HG02938 (cell line): ENCODE measurements at regions not wholly inside any gene's neighbourhood (a gene's known extent, or its start where the extent isn't known, plus 50 kb on each side); places are given as distances from the start of the nearest gene placed in this dataset.

ENCODE experiments used
- ATAC-seq: cut with Tn5 transposase; IDR thresholded peaks from one replicate; pipeline ENCODE4 v1.9.1; 2021; ENCODE audit warnings: mild to moderate bottlenecking, moderate library complexity; ENCODE audit not compliant: unreplicated experiment

DNA sequence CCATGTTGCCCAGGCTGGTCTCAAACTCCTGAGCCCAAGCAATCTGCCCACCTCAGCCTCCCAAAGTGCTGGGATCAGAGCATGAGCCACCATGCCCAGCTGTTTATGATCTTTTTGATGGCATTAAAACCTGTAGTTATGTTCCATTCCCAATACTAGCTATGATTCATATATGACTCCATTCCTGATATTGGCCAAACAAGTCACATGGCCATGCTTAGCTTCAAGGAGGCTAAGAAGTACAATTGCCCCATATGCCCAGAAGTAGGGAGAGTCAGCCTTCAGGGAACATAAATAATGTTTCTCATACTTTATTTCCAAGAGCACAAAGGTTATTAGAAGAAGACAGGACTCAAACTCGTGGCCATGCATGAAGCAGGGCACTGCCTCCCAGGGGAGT, 132.4 kb upstream of the RAB6C start:
- ATAC-seq: no peak

DNA sequence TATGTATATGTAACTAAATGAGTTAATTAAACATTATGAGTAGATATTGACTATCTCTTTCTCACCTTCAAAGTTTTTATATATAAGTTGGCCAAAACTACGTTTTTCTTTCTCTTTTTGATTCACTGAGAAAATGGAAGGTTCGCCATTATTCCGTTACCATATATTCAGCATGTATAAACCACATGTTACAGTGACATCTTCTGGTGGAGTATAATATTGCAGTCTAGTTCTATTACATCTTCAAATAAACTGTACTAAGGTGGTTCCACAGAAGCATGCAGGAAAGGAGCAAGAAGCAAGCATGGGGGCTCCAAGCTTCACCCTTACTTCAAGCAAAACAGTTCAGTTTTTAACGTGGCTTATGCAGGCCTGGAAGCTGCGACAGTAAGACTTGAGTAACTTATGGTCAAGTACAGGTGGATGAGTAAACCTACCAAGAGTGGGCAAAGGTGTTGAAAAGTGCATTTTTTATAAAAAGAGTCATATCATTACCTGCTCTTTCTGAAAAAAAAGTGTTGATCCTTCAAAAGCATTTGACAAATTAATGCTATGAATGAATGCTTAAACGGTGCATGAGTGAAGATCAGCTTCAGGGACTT, 129.8 kb upstream of the RAB6C start:
- peak; percentile 76 for ATAC-seq

DNA sequence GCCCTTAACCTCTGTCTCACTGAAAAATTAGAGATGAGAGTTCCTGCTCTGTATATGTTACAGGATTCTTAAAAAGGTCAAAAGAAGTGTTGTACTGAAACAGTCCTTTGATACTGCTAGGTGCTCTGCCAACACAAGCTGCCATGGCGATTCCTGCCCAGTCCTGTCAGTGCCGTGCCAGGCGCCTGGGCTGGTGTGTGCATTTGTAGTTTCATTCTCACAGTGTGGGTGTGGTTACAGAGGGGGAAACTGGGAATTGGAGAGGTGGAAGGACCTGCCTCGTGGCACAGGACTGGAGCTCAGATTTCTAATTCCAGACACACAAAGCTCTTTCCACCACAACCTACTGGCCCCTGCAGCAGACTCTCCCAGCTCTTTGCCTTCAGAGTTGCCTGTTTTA, 122.3 kb upstream of the RAB6C start:
- ATAC-seq: no peak

DNA sequence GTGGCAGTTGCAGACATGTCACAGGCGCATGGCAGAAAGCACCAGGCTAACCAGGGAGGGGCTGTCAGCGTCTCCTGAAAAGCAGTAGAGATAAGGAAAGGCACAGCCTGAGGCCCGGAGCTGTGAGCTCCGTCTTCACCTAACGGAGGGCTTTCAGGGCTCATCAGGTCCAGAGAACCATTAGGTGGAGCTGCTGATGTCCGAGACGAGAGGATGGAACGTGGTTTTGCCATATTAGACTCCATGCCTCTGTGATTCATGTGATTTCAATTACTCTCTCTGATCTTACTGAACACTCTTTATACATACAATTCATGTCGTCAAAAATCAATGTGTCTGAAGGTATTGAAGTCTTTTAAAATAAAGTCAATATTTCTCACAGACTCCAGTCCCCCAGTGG, 120.3 kb upstream of the RAB6C start:
- ATAC-seq: no peak

DNA sequence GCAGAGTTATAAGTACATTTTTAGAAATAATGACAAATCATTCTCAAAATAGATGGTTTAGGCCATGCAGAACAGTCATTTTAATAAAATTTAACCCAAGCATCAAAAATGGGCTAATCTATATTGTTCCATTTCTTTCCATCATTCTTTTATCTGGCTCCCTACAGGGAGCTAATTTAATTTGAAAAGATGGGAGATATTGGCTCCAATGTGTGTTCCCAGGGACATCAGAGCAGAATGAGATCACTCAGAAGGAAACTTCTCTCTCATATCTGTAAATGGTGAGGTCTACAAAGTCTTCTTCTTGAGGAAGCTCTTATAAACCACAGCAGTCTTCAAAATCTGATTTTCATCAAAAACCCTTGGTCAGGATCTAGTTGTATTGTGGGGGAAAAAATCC, 119.4 kb upstream of the RAB6C start:
- no peak for ATAC-seq

DNA sequence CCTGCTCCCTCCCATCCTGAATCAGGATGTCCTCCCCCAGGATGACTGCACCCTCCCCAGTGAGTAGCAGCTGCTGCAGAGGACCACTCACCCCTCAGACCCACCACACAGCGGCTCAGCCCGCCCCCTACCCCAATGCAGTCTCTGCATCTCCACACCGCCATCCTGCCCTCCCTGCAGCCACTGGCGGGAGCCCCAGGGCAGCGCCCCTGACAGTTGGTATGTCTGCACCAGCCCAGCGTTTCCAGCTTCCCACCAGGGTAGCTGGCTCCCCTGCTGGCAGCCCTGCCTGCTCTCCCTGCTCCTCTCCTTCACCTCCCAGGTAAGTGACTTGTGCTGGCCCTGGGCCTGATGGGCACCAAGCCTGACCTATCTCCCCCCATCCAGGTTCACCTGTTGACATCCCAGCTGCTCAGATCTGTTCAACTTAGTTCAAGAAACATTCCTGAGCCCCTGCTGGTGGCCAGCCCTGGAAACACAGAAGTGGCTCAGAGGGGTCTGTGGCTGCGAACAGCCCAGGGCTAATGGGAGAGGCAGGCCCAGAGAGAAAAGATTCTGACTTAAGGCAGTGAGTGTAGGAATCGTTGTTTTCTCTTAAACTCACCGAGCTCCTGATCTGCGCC, 117.7 kb upstream of the RAB6C start:
- ATAC-seq: no peak

DNA sequence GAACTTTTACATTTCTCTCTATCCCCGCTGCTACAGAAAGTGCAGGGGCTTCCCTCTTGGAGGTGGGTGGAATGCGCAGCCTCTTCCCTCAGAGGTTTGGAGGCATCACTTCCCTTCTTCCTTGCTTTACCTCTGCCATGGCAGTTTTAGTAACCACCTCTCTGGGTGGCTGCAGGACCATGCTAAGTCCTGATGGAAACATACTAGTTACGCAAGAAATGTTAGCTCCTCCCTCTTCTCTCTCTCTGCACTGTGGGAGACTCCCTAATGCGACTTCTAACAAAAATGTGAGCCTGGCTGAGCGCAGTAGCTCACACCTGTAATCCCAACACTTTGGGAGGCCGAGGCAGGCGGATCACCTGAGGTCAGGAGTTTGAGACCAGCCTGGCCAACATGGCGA, 116.8 kb upstream of the RAB6C start:
- ATAC-seq: no peak

DNA sequence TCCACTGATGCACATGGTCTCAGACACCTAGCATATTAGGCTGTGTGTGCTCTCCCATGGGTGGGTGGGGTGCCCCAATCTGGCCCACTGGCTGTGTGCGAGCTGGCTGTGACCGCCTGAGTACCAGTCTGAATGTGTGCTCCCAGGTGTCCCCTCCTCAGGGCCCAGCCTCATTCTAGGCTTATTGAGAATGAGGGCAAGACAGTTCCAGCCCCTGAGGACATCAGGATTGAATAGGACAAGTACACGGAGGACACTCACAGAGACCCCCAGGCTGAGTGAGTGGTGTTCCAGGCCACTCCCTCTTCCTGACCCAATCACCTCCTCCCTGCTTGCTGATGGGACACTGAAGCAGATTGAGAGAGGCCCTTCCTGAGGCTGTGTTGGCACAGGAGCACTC, 116.1 kb upstream of the RAB6C start:
- no peak for ATAC-seq

DNA sequence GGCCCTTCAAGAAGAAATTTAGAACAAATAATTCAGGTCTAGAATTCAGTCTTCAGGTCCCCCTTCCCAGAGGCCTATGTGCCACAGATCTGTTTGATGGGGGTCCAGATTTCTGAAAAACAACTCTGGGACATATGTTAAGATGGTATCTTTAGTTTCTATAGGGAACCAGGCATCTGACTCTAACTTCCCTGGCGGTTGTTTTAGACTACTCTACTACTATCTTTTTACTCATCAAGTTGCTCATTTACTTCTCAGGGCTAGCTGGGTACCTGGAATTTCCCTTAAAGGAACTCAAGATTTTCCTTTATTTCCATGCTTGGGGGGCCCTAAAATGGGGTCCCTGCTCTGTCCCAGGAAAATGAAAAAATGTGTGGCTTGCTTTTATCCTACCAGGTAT, 114.7 kb upstream of the RAB6C start:
- ATAC-seq: no peak

DNA sequence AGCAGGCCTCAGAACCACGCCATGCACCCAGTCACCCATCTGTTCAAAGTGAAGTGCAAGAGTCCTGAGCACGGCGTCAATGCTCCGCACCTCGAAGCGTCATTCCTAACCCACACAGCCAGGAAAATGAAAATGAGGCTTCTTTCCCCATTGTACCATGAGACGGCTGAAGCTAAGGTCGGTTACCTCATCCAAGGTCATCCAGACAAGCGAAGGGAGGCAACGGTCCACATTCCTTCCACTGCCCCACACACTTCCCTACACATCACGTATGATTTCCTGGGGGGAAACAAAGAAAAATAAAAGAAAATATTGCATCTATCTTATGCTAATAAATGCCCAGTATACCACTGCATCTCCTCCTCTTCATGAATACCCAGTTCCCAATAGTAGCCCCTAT, 113.5 kb upstream of the RAB6C start:
- ATAC-seq: no peak

DNA sequence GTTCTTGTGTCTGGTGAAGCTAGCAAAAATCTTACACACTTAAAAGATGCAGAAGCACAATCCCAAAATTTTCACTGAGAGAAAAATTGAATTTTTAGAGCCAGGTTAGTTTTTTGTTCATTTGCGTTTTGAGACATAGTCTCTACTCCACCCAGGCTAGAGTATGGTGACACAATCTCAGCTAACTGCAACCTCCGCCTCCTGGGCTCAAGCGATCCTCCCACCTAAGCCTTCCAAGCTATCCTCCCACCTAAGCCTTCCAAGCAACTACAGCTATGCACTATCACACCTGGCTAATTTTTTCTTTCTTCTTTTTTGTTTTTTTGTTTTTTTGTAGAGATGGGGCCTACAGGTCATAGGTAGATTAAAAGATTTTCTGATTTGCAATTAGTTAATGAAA, 113.1 kb upstream of the RAB6C start:
- no peak for ATAC-seq

DNA sequence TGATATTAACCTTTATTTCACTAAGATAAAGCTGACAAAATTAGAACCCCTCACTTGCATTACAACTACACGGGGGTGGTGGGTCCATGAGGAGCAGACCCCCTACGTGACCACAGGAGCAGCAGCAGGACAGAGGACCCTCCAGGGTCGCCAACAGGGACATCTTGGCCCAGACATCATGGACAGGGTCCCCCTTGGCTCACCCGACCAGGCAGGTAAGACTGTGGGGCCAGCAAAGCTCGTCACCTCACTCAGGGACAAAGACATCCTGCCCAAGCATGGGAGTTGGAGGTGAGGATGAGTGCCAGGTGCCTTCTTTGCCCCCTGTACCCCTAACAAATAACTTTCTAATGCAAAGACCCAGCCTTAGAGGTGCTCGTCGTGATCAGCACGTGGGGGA, 111.3 kb upstream of the RAB6C start:
- ATAC-seq: no peak

DNA sequence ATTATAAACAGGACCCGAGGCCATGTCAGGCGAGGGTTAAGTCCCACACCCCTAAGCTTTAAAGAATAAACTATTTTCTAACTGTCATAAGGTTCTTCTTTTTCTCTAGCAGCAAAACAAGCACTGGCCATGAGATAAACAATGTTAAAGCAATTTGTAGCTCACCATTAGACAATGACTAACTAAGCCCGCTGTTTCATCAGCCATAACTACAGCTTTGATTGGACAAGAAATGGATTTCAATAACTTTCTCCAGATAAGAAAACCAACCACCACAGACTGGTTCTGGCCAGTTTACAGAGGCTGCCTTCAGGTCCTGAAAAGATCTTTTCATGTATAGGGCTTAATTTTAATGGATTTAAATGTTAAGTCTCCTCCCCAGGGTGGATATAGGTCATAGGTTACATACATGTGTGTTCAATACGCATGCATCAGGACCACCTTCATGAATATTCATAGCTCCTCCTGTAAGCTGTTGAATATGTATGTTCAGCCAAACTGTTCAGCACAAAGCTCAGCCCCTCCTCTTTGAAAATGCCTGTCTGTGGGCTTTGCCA, 108.7 kb upstream of the RAB6C start:
- no peak for ATAC-seq

DNA sequence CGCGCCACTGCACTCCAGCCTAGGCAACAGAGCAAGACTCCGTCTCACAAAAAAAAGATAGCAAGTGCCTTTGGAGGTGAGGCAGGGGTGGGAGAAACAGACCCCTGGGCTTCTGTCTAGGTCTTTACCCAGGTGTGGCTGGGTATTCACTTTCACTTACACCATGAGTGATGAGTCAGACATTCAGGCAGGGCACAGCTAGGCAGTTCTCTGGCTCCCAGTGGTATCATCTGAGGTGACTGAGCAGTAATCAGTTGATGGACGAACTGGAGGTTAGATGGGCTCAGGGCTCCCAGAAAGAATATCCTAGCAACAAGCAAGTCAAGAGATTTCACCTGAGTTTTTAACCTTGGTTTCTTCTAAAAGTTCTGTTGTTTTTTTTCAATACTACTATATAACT, 107.0 kb upstream of the RAB6C start:
- no peak for ATAC-seq

DNA sequence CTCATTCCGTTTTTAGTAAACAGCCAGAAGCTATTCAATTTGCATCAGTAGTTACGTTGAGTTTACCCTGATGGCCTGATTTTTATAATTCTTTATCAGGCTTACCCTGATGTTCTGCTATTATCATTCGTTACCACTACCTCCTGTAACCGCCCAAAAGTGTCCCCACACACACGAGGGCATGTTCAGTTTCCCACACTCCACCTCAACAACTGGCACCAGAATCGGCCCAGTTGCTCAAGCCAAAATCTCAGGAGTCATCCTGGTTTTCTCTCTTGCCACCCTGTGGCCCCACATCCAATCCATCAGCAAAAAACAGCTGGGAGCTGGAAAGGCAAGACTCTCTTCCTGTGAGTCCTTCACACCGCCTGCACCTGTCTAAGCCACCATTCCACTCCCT, 102.9 kb upstream of the RAB6C start:
- no peak for ATAC-seq

DNA sequence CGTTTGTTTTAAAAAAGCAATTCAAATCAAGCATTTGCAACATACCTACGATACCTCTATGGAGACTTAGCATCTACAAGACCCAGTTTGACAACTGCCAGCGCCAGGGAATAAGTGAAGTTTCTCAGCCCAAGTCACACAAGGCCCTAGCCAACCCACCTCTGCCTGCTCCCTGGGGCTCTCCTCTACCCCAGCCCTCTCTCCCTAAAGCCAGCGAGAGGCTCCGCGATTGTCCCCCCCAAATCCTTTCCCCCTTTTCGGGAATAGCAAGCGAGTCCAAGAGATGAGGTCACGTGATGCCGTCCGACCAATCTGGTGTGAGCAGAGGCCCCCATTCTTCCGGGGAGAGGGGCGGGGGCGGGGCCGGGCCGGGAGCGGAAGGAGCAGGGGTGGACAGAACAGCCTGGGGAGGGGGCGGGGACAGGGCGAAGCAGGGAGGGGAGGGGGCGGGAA, 102.2 kb upstream of the RAB6C start:
- ATAC-seq: peak; percentile 64

DNA sequence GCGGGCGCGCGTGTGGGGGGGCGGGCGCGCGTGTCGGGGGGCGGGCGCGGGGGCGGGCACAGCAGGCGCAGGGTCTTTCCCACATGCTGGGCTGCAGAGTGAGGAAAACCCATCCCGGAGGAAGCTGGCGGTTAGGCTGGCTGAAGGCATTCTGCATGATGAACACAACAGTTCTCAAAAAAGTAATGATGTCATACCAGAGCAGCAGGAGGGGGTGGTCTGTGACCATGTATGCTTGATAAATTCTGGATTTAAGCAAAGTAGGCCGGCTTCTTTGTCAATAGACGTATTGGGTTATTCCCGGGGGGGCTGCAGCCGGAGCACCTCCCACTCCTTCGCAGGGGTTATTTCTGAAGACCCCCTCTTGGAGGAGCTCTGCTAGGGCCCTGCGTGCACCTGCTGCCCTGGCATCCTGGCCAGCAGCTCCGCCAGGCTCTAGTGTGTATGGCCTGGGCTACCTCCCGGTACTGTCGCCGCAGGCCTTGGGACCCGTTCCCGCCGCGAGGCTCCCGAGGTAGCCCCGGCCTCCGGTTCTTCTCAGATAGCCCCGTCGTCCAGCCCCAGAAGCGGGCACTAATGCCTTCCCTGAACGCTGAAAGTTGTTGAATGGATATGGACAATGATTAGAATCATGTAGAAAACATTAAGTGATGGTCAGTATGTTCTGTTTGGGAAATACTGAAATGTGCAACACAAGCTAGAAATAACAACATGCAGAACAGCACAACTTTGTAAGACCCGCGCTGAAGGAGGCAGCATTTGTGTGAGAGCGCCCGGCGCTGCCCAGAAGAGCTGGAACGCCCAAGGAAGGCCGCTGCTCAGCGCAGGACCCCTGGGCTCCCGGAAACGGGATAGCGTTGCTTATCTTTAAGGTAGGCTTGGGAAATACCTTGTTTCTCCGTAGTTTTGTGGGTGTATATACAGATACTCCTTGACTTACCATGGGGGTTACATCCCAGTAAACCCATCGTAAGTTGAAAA, 101.4 kb upstream of the RAB6C start:
- ATAC-seq: peak; percentile 52

DNA sequence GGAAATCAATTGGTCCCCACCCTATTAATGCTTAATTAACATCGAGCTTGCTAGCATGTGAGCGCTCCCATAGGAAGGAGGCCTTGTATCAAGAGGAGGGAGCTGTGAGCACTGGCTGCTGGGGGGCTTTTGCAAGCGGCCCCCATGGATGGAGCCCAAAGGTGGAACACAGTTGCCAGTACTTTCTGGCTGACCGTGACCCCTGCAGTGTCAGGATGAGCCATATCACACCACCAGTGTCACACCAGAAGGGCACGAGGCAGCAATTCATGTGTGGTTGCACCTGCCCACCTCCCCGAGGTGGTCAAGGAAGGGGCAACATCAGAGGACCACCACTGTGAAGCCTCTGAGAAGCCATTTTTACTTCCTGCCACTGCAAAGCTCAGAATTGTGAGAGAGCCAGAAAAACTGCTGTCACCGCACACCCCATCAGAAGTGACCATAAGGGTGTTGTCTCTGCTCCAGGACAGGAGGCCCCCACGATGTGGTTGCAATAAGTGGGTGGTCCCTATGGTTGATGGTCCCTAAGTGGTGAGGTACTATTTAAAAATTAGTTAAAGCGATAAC, 99.8 kb upstream of the RAB6C start:
- no peak for ATAC-seq

DNA sequence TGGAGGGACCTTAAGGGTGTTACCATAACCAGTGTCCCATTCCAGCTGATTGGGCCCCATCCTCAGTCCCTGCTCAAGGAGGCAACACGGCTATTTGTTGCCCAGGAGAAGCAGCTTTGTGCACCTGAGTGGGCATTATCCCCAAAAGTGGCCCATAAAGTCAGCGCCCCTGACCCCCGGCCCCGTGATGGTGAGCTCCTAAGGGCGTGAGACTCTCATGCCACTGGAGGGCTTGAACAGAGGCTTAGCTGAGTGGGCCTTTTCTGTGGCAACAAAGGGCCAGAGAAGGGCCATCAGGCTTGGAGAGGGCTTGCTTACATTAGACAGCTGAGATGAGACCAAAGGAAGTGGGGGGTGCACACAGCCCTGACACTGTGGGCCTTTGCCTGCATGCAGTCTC, 99.2 kb upstream of the RAB6C start:
- ATAC-seq: no peak

DNA sequence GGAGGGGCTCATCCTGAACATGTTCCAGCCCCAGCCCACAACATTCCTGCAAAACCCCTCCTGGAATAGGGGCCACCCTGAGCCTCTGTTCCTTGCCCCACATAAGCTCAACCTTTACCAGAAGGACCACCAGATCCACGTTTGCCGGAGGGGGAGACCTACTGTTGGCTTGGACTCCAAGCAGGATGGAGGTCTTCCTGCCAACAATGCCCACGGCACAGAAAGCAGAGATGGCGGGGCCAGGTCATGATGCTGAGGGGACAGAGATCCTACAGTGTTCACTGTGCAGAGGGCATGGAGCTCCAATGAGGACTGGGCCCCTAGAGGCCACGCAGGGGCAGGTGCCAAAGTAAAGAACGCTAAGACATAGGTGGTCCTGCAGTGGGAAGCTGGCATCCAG, 98.5 kb upstream of the RAB6C start:
- ATAC-seq: no peak

DNA sequence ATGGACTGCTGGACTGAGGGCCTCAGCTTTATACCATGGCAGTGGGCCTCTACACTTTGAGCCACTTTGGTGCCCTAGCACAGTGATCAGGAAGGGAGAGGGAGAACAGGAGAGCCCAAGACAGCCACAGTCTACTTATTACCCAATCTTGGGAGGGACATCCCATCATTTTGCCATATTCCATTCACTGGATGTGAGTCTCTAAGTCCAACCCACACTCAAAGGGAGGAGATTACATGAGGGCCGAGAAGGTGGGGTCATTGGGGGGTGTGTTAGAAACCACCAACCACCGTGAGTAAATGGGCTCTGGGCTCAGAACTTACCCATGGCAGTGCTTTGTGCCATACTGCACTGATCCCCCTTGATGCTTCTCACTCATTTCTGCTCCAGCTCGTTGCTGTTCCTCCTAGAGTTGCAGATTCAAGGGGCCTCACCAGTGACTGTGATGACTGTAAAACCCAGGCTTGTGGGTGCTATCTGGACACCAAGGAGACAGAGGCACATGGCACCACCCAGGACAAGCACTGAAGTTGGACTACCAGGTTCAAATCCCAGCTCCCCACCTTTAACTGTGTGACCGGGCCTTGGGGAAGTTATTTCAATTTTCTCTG, 97.6 kb upstream of the RAB6C start:
- no peak for ATAC-seq
